RWPE1 (cell line): ENCODE measurements at regions not wholly inside any gene's neighbourhood (a gene's known extent, or its start where the extent isn't known, plus 50 kb on each side); places are given as distances from the start of the nearest gene placed in this dataset.

Experiments used
- CTCF ChIA-PET: fragments of 350-600 bp; sonication (Branson Sonifier 250); formaldehyde crosslinking; extraction: SDS; loops from one replicate; lab custom pipeline; 2021; lab: Yijun Ruan, JAX
- POLR2A ChIA-PET: fragments of 400-600 bp; formaldehyde crosslinking; extraction: SDS; loops from one replicate; lab custom pipeline; 2020; ENCODE audit warnings: antibody characterized with exemption; ENCODE audit not compliant: low non-redundant PET; lab: Yijun Ruan, JAX
- DNase-seq: peaks from one replicate; pipeline ENCODE4 v3.0.0; 2012; ENCODE audit warnings: low spot score
- H3K27ac ChIP-seq: fragments of 450-650 bp; 2 replicates; pipeline ENCODE4 v1.5.1; 2017
- TF ChIP-seq, protein P1 (sequence below): fragments of 450-650 bp; conservative IDR thresholded peaks from 2 replicates; pipeline ENCODE4 v1.5.1; 2017; ENCODE audit warnings: low read depth, mild to moderate bottlenecking

DNA sequence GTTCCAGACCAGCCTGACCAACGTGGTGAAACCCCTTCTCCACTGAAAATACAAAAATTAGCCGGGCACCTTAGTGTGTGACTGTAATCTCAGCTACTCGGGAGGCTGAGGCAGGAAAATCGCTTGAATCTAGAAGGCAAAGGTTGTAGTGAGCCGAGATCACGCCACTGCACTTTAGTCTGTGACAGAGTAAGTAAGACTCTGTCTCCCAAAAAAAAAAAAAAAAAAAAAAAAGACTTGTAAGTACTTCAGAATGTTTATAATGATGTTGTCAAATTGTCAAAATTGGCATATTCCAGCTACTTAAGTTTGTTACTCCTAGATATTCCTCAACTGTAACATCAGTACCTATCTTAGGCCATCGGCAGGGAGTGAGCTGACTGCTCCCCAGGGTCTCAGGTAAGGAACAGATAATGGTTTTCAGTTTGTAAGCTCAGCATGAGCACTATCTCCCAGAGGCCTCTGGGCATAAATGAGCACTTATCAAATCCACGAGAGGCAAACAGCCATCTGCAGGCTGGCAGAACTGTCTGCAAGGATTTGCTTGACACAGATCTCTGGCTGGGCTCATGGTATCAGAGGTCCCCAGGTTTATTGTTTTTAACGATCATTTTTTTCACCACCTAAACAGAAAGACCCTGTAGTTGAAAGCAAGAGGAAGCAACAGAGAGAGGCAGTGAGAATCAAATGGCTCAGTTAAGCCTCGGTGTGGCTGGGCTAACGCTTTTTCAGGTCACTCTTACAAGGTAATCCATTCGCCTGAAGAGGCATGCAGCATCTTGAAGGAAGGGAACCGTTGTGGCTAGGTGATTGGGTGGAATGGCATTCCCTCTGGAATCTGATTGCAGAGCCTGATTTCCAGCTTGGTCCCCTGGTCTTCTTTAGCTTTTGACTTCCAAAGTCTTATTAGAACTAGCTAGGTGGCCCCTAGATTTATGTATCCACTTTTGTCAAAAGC lies 115.9 kb downstream of the LY86 start:
- TF ChIP-seq, protein P1, sequence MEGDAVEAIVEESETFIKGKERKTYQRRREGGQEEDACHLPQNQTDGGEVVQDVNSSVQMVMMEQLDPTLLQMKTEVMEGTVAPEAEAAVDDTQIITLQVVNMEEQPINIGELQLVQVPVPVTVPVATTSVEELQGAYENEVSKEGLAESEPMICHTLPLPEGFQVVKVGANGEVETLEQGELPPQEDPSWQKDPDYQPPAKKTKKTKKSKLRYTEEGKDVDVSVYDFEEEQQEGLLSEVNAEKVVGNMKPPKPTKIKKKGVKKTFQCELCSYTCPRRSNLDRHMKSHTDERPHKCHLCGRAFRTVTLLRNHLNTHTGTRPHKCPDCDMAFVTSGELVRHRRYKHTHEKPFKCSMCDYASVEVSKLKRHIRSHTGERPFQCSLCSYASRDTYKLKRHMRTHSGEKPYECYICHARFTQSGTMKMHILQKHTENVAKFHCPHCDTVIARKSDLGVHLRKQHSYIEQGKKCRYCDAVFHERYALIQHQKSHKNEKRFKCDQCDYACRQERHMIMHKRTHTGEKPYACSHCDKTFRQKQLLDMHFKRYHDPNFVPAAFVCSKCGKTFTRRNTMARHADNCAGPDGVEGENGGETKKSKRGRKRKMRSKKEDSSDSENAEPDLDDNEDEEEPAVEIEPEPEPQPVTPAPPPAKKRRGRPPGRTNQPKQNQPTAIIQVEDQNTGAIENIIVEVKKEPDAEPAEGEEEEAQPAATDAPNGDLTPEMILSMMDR = no peak
- ChIA-PET POLR2A (no interaction called here), CTCF (interaction anchor here (0.5 to 0.8 kb wide), 2 partner anchors 27 to 182 kb away, joined by 3 read pairs; no protein-coding TSS in a partner anchor)
- H3K27ac ChIP-seq = no peak overlapping the region
- no peak for DNase-seq

DNA sequence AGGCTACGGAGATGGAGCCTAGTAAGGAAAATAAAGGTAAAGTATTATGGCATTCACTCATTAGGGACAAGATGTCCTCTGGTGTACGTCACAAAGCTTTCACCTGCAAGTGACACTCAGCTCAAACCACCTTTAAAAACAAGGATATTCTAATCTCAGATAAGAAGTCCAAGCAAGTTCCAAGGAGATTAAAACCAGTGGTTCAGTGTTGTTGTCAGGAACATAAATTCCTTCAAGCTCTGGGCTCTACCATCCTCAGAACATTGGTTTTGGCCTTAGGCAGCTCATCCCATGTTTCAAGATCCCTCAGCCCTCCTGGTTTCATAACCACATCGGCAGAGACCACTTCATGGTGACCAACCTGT lies 116.5 kb downstream of the LY86 start:
- TF ChIP-seq, protein P1 = no peak

DNA sequence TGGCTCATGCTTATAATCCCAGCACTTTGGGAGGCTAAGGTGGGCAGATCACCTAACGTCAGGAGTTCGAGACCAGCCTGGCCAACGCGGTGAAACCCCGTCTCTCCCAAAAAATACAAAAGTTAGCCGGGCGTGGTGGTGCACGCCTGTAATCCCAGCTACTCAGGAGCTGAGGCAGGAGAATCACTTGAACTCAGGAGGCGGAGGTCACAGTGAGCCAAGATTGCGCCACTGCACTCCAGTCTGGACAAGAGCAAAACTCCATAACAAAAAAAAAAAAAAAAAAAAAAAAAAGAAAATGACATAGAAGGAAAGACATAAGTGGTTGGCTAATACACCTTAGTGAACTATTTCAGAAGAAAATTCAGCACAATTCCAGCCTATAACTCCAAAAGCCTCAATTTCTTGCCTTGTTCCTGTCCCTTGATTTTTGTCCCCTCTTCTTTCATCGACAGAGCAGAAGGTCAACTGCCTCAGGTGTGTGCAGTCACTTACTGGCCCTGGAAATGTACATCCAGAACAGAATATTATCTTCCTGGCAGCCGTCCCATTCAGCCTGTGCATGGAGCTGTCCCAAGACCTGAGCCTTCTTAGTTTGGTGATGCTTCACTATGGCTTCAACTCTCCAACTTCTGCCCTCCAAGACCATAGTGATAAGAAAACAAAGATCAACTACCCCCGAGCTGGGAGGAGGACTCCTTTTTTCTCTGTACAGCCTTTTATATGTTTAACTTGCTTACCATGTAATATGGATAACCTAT lies 117.6 kb downstream of the LY86 start:
- POLR2A ChIA-PET = no interaction called here
- CTCF ChIA-PET = no interaction called here
- DNase-seq = no peak
- TF ChIP-seq, protein P1 = no peak
- H3K27ac ChIP-seq = peak overlapping the region; percentile 23; the same call in 1 of the 2 replicates

More for the DNA sequence above, 116.5 kb downstream of the LY86 start:
- POLR2A ChIA-PET = no interaction called here
- H3K27ac ChIP-seq = no peak overlapping the region
- no peak for DNase-seq
- CTCF ChIA-PET = no interaction called here

DNA sequence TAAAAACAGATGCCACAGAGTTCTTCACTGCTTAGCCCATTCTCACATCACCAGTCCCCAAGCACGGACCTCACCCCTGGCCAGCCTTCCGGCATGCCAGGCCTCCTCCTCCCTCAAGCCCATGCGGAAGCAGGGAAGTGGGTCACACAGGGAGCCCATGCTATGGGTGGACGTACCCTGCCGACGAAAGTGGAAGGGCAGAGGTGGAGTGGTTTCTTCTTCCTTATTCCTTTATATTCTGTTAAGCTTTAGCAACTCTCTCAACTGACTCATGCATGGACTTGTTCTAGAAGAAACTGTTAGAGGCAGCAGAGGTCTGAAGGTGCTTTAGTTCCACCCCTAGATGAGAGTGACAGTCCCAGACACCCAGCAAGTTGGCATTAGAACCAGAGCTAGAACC lies 118.6 kb downstream of the LY86 start:
- POLR2A ChIA-PET = no interaction called here
- CTCF ChIA-PET = no interaction called here
- TF ChIP-seq, protein P1 = no peak
- no peak for DNase-seq
- no peak overlapping the region for H3K27ac ChIP-seq

DNA sequence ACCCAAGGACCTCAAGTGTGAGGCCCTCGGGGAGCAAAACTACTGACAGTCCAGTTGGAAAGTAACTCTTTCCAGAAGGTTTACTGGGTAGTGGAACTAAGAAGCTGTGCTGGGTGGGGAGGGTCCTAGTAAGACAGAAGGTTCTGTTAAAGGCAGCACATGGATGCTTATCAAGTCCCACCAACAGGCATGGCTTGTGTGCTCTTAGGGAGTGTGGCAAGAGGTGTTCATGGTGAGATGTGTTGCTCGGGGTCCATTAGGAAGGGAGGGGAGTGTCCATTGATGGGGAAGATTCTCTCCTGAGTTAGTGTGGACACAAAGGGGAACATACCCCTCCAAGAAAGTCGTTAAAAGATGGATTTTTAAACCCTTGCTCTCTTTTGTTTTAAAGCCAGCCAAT lies 120.6 kb downstream of the LY86 start:
- DNase-seq = no peak
- H3K27ac ChIP-seq = no peak overlapping the region
- ChIA-PET POLR2A (no interaction called here), CTCF (no interaction called here)
- TF ChIP-seq, protein P1 = no peak

DNA sequence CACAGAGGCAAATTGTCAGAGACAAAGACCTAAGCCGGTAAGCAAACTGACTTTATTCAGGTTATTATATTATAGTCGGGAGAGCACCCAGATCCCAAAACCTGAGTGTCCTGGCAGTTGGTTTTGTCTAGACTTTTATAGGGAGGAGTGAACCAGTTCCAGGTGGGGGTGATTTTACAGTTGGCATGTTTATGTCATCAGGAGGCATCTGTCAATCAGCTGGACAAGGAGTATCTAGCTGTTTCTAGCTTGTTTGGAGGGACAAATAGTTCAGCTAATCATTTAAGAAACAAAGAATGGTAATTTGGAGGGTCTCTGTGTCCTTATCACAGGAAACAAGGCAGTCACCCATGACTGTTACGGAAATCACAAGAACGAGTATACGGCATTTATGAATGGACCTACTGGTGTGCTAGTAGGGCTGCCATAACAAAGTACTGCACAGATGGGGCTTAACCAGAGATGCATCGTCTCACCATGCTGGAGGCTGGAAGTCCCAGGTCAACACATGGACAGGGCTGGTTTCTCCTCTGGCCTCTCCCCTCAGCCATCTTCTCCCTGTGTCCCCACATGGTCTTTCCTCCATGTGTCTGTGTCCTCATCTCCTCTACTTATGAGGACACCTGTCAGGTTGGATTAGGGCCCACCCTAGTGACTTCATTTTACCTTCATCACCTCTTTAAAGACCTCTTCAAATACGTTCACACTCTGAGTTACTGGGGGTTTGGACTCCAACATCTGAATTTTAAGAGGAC lies 122.7 kb downstream of the LY86 start:
- no peak for DNase-seq
- ChIA-PET CTCF (interaction anchor here (0.6 to 0.9 kb wide), 3 partner anchors 410 to 776 kb away, joined by 4 read pairs; no protein-coding TSS in a partner anchor), POLR2A (no interaction called here)
- no peak overlapping the region for H3K27ac ChIP-seq
- TF ChIP-seq, protein P1 = no peak
